HepG2 (cell line): ENCODE measurements at regions not wholly inside any gene's neighbourhood (a gene's known extent, or its start where the extent isn't known, plus 50 kb on each side); places are given as distances from the start of the nearest gene placed in this dataset.

Experiments used
- BHLHE40 ChIP-seq: IDR thresholded peaks from 2 replicates; pipeline ENCODE4 v1.6.1; 2011; ENCODE audit warnings: low read length, improper control_type of control experiment
- IRF2 ChIP-seq: IDR thresholded peaks from 2 replicates; pipeline ENCODE4 v1.6.1; 2018; ENCODE audit warnings: missing genetic modification reagents, missing compliant biosample characterization
- NFATC3 ChIP-seq: sonication (generic); formaldehyde crosslinking; IDR thresholded peaks from 2 replicates; pipeline ENCODE4 v1.5.1; 2020; ENCODE audit warnings: mild to moderate bottlenecking, missing genetic modification reagents
- POLR2A ChIP-seq, 2 experiments: IDR thresholded peaks; 2 replicates each; pipeline ENCODE4 v1.6.1; 2011; ENCODE audit warnings: low read depth in 2 of 2, low read length in 2 of 2, mild to moderate bottlenecking in 1 of 2, moderate library complexity in 1 of 2; ENCODE audit not compliant: insufficient read depth in 1 of 2
- RFX5 ChIP-seq: IDR thresholded peaks from 2 replicates; pipeline ENCODE4 v1.6.1; 2011; ENCODE audit warnings: low read depth, low read length, improper control_type of control experiment
- SMC3 ChIP-seq: IDR thresholded peaks from 2 replicates; pipeline ENCODE4 v1.6.1; 2011; ENCODE audit warnings: low read length, improper control_type of control experiment
- ZFP36L2 ChIP-seq: sonication (generic); formaldehyde crosslinking; IDR thresholded peaks from 2 replicates; pipeline ENCODE4 v1.4.0; 2020; ENCODE audit warnings: missing genetic modification reagents

- TF ChIP-seq BHLHE40 (no peak), POLR2A (IDR thresholded peaks at IDR 0.05; ENCODE audit: insufficient read depth in 1 of 2, low read depth in 2 of 2, low read length in 2 of 2) (no peak), RFX5 (no peak), NFATC3 (CRISPR knock-in tag) (no peak), ZFP36L2 (CRISPR knock-in tag) (no peak), SMC3 (no peak), IRF2 (CRISPR knock-in tag) (no peak)
Observed at GRCh38 chr1:233479110-233479890, 134.6 kb upstream of the KCNK1 start.
